ENCODE measurements at regions not wholly inside any gene's neighbourhood (a gene's known extent, or its start where the extent isn't known, plus 50 kb on each side); places are given as distances from the start of the nearest gene placed in this dataset.
"Not testable (repeated sequence)": the region's sequence is repeated elsewhere in the genome, so short reads cannot be mapped to it uniquely, and the experiment has no call there.

- no peak for DNase-seq (ENCODE audit: extremely low read depth in 1 of 2, low read depth in 1 of 2)
Measured at GRCh38 chr2:160550048-160550447, 56.4 kb upstream of the RBMS1 start.

- no peak for DNase-seq (ENCODE audit: extremely low read depth in 1 of 2, low read depth in 1 of 2)
Measured at GRCh38 chr2:160551259-160551658, 57.7 kb upstream of the RBMS1 start.

GRCh38 chr2:160555420-160556071 is 61.9 kb upstream of the RBMS1 start:
- no peak for DNase-seq (ENCODE audit: extremely low read depth in 1 of 2, low read depth in 1 of 2)

- no peak for DNase-seq (ENCODE audit: extremely low read depth in 1 of 2, low read depth in 1 of 2)
Measured at GRCh38 chr2:160557903-160558302, 64.3 kb upstream of the RBMS1 start.

- DNase-seq (ENCODE audit: extremely low read depth in 1 of 2, low read depth in 1 of 2) = no peak
Measured at GRCh38 chr2:160558531-160558930, 64.9 kb upstream of the RBMS1 start.

GRCh38 chr2:160561551-160562295 is 68.1 kb upstream of the RBMS1 start:
- no peak for DNase-seq (ENCODE audit: extremely low read depth in 1 of 2, low read depth in 1 of 2)

GRCh38 chr2:160562730-160563129 is 69.1 kb upstream of the RBMS1 start:
- no peak for DNase-seq (ENCODE audit: extremely low read depth in 1 of 2, low read depth in 1 of 2)

- DNase-seq (ENCODE audit: extremely low read depth in 1 of 2, low read depth in 1 of 2) = no peak
Measured at GRCh38 chr2:160564591-160564990, 71.0 kb upstream of the RBMS1 start.

GRCh38 chr2:160565099-160565845 is 71.7 kb upstream of the RBMS1 start:
- DNase-seq (ENCODE audit: extremely low read depth in 1 of 2, low read depth in 1 of 2) = no peak

- DNase-seq (ENCODE audit: extremely low read depth in 1 of 2, low read depth in 1 of 2) = no peak
Measured at GRCh38 chr2:160566717-160567116, 73.1 kb upstream of the RBMS1 start.

- no peak for DNase-seq (ENCODE audit: extremely low read depth in 1 of 2, low read depth in 1 of 2)
Measured at GRCh38 chr2:160568856-160569255, 75.2 kb upstream of the RBMS1 start.

GRCh38 chr2:160570376-160570775 is 76.8 kb upstream of the RBMS1 start:
- no peak for DNase-seq (ENCODE audit: extremely low read depth in 1 of 2, low read depth in 1 of 2)

- DNase-seq (ENCODE audit: extremely low read depth in 1 of 2, low read depth in 1 of 2) = no peak
Measured at GRCh38 chr2:160574468-160575140, 81.0 kb upstream of the RBMS1 start.

- no peak for DNase-seq (ENCODE audit: extremely low read depth in 1 of 2, low read depth in 1 of 2)
Measured at GRCh38 chr2:160575368-160575767, 81.8 kb upstream of the RBMS1 start.

- DNase-seq (ENCODE audit: extremely low read depth in 1 of 2, low read depth in 1 of 2) = no peak
Measured at GRCh38 chr2:160576054-160576499, 82.5 kb upstream of the RBMS1 start.

GRCh38 chr2:160577081-160577480 is 83.5 kb upstream of the RBMS1 start:
- not testable (repeated sequence) for DNase-seq (ENCODE audit: extremely low read depth in 1 of 2, low read depth in 1 of 2)

- DNase-seq (ENCODE audit: extremely low read depth in 1 of 2, low read depth in 1 of 2) = no peak
Measured at GRCh38 chr2:160581035-160581434, 87.4 kb upstream of the RBMS1 start.

GRCh38 chr2:160581448-160581847 is 87.8 kb upstream of the RBMS1 start:
- no peak for DNase-seq (ENCODE audit: extremely low read depth in 1 of 2, low read depth in 1 of 2)

- DNase-seq (ENCODE audit: extremely low read depth in 1 of 2, low read depth in 1 of 2) = no peak
Measured at GRCh38 chr2:160582081-160582480, 88.5 kb upstream of the RBMS1 start.

- no peak for DNase-seq (ENCODE audit: extremely low read depth in 1 of 2, low read depth in 1 of 2)
Measured at GRCh38 chr2:160582490-160583145, 89.0 kb upstream of the RBMS1 start.

GRCh38 chr2:160583146-160583535 is 89.5 kb upstream of the RBMS1 start:
- DNase-seq (ENCODE audit: extremely low read depth in 1 of 2, low read depth in 1 of 2) = no peak
